GM23338 (cell line): ENCODE measurements at regions not wholly inside any gene's neighbourhood (a gene's known extent, or its start where the extent isn't known, plus 50 kb on each side); places are given as distances from the start of the nearest gene placed in this dataset.

Source experiments
- ATAC-seq: fragments of 200-7000 bp; cut with Tn5 transposase; 3 replicates; pipeline ENCODE4 v1.9.1; 2020
- DNase-seq: peaks from one replicate; pipeline ENCODE4 v3.0.0-alpha.2; 2015; ENCODE audit warnings: low spot score
- H2AFZ ChIP-seq: fragments of 200-600 bp; sonication (generic); 2 replicates; pipeline ENCODE4 v1.8.0; 2016; ENCODE audit warnings: antibody characterized with exemption, mild to moderate bottlenecking, moderate library complexity
- H3F3A ChIP-seq: fragments of 200-600 bp; sonication (generic); replicated peaks from 2 replicates; pipeline ENCODE4 v1.8.0; 2017; ENCODE audit warnings: antibody characterized with exemption, mixed run types, low read depth
- H3K27ac ChIP-seq: fragments of 200-600 bp; sonication (generic); 2 replicates; pipeline ENCODE4 v1.6.1; 2016; ENCODE audit warnings: low read depth
- H3K27me3 ChIP-seq: fragments of 200-600 bp; sonication (generic); 2 replicates; pipeline ENCODE4 v1.8.0; 2016; ENCODE audit warnings: mild to moderate bottlenecking, mixed run types, moderate library complexity; ENCODE audit not compliant: insufficient read depth
- H3K36me3 ChIP-seq: fragments of 200-600 bp; sonication (generic); 2 replicates; pipeline ENCODE4 v1.8.0; 2016; ENCODE audit warnings: mild to moderate bottlenecking; ENCODE audit not compliant: insufficient read depth
- H3K4me1 ChIP-seq: fragments of 200-600 bp; sonication (generic); 2 replicates; pipeline ENCODE4 v1.8.0; 2016; ENCODE audit warnings: mild to moderate bottlenecking, moderate library complexity; ENCODE audit not compliant: insufficient read depth
- H3K4me2 ChIP-seq: fragments of 200-600 bp; sonication (generic); 2 replicates; pipeline ENCODE4 v1.7.1; 2017; ENCODE audit warnings: mixed run types
- H3K4me3 ChIP-seq: fragments of 200-600 bp; sonication (generic); 2 replicates; pipeline ENCODE4 v1.6.1; 2016; ENCODE audit warnings: mixed run types
- H3K79me2 ChIP-seq: fragments of 200-600 bp; sonication (generic); replicated peaks from 2 replicates; pipeline ENCODE4 v1.8.0; 2017; ENCODE audit warnings: mild to moderate bottlenecking; ENCODE audit not compliant: insufficient read depth
- H3K9me2 ChIP-seq: fragments of 200-600 bp; sonication (generic); 2 replicates; pipeline ENCODE4 v1.8.0; 2017; ENCODE audit not compliant: insufficient read depth
- H4K20me1 ChIP-seq: fragments of 200-600 bp; sonication (generic); replicated peaks from 2 replicates; pipeline ENCODE4 v1.8.0; 2017; ENCODE audit warnings: mild to moderate bottlenecking; ENCODE audit not compliant: insufficient read depth
- H3K27ac Mint-ChIP-seq: 2 replicates; pipeline ENCODE4 v1.8.0; 2020; ENCODE audit warnings: inconsistent platforms, mild to moderate bottlenecking, moderate library complexity, mixed read lengths
- H3K27me3 Mint-ChIP-seq: 3 replicates; pipeline ENCODE4 v1.8.0; 2022; ENCODE audit warnings: low read depth, mild to moderate bottlenecking, moderate library complexity, mixed read lengths, inconsistent platforms; ENCODE audit not compliant: insufficient read depth, poor library complexity
- H3K36me3 Mint-ChIP-seq: 3 replicates; pipeline ENCODE4 v1.8.0; 2021; ENCODE audit warnings: low read depth, mild to moderate bottlenecking, inconsistent platforms, moderate library complexity, mixed read lengths
- H3K4me1 Mint-ChIP-seq: 3 replicates; pipeline ENCODE4 v1.8.0; 2020; ENCODE audit warnings: mild to moderate bottlenecking, inconsistent platforms, mixed read lengths
- H3K4me3 Mint-ChIP-seq: 3 replicates; pipeline ENCODE4 v1.8.0; 2021; ENCODE audit warnings: moderate library complexity, mild to moderate bottlenecking, inconsistent platforms, mixed read lengths
- H3K9me3 Mint-ChIP-seq: 3 replicates; pipeline ENCODE4 v1.8.0; 2020; ENCODE audit warnings: moderate library complexity, mild to moderate bottlenecking, inconsistent platforms, mixed read lengths
- CREB1 ChIP-seq: fragments of 250-450 bp; sonication (Bioruptor Pico); IDR thresholded peaks from 2 replicates; pipeline ENCODE4 v1.5.0; 2020; ENCODE audit warnings: low read depth, mild to moderate bottlenecking, moderate library complexity
- EZH2 ChIP-seq: fragments of 200-600 bp; sonication (generic); IDR thresholded peaks from one replicate; pipeline ENCODE4 v1.8.0; 2017; ENCODE audit warnings: antibody characterized with exemption, mild to moderate bottlenecking, low read depth; ENCODE audit not compliant: unreplicated experiment
- EZH2phosphoT487 ChIP-seq: fragments of 200-600 bp; sonication (generic); IDR thresholded peaks from one replicate; pipeline ENCODE4 v1.8.1; 2018; ENCODE audit warnings: antibody characterized with exemption; ENCODE audit not compliant: unreplicated experiment
- NANOG ChIP-seq: IDR thresholded peaks from 2 replicates; pipeline ENCODE4 v1.6.1; 2016; ENCODE audit warnings: antibody characterized with exemption, borderline replicate concordance
- POLR2AphosphoS5 ChIP-seq: IDR thresholded peaks from 2 replicates; pipeline ENCODE4 v1.6.1; 2016; ENCODE audit warnings: antibody characterized with exemption, low read depth
- STAT1 ChIP-seq: IDR thresholded peaks from one replicate; pipeline ENCODE4 v1.6.1; 2016; ENCODE audit warnings: antibody characterized with exemption; ENCODE audit not compliant: unreplicated experiment
- ZNF114 ChIP-seq: fragments of 250-450 bp; sonication (Bioruptor Pico); IDR thresholded peaks from 2 replicates; pipeline ENCODE4 v1.5.0; 2020; ENCODE audit warnings: mild to moderate bottlenecking, moderate library complexity
- ZNF331 ChIP-seq: fragments of 250-450 bp; sonication (Bioruptor Pico); IDR thresholded peaks from 2 replicates; pipeline ENCODE4 v1.5.0; 2020; ENCODE audit warnings: low read depth, mild to moderate bottlenecking, moderate library complexity
- TF ChIP-seq, protein P1 (sequence below): fragments of 250-450 bp; sonication (Bioruptor Pico); IDR thresholded peaks from 2 replicates; pipeline ENCODE4 v1.5.0; 2020; ENCODE audit warnings: mild to moderate bottlenecking, moderate library complexity
- TF ChIP-seq, protein P2 (sequence below), 2 experiments: fragments of 200-600 bp in 1 of 2; sonication (generic) in 1 of 2; conservative IDR thresholded peaks; 2 replicates each; pipeline versions ENCODE4 v1.5.1 to v1.6.1; 2016 to 2017; ENCODE audit warnings: antibody characterized with exemption in 2 of 2, low read depth in 2 of 2, mild to moderate bottlenecking in 2 of 2, moderate library complexity in 1 of 2
- TF ChIP-seq, protein P3 (sequence below): IDR thresholded peaks from one replicate; pipeline ENCODE4 v1.6.1; 2018; ENCODE audit warnings: antibody characterized with exemption; ENCODE audit not compliant: unreplicated experiment
- TF ChIP-seq, protein P4 (sequence below): IDR thresholded peaks from 2 replicates; pipeline ENCODE4 v1.6.1; 2016; ENCODE audit warnings: antibody characterized with exemption

DNA sequence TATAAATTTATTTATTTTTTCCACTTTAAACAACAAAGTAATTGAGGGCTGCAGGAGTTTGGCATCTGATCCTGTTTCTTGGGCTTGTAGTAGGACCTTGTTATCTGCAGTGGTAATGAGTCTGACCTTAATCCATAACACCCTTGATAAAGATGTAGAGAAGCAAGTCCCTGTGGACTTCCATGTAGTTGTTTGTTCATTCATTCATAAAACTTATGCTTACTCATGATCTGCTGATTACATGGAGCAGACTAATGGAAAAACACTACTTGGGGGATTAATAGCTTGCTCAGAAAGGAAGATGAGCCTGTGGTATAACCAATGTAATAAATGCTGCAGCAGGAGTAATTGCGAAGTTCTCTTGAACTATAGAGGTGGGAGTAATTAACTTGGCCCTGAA lies 271.5 kb upstream of the TBL1XR1 start (continued):
- TF ChIP-seq, protein P1, sequence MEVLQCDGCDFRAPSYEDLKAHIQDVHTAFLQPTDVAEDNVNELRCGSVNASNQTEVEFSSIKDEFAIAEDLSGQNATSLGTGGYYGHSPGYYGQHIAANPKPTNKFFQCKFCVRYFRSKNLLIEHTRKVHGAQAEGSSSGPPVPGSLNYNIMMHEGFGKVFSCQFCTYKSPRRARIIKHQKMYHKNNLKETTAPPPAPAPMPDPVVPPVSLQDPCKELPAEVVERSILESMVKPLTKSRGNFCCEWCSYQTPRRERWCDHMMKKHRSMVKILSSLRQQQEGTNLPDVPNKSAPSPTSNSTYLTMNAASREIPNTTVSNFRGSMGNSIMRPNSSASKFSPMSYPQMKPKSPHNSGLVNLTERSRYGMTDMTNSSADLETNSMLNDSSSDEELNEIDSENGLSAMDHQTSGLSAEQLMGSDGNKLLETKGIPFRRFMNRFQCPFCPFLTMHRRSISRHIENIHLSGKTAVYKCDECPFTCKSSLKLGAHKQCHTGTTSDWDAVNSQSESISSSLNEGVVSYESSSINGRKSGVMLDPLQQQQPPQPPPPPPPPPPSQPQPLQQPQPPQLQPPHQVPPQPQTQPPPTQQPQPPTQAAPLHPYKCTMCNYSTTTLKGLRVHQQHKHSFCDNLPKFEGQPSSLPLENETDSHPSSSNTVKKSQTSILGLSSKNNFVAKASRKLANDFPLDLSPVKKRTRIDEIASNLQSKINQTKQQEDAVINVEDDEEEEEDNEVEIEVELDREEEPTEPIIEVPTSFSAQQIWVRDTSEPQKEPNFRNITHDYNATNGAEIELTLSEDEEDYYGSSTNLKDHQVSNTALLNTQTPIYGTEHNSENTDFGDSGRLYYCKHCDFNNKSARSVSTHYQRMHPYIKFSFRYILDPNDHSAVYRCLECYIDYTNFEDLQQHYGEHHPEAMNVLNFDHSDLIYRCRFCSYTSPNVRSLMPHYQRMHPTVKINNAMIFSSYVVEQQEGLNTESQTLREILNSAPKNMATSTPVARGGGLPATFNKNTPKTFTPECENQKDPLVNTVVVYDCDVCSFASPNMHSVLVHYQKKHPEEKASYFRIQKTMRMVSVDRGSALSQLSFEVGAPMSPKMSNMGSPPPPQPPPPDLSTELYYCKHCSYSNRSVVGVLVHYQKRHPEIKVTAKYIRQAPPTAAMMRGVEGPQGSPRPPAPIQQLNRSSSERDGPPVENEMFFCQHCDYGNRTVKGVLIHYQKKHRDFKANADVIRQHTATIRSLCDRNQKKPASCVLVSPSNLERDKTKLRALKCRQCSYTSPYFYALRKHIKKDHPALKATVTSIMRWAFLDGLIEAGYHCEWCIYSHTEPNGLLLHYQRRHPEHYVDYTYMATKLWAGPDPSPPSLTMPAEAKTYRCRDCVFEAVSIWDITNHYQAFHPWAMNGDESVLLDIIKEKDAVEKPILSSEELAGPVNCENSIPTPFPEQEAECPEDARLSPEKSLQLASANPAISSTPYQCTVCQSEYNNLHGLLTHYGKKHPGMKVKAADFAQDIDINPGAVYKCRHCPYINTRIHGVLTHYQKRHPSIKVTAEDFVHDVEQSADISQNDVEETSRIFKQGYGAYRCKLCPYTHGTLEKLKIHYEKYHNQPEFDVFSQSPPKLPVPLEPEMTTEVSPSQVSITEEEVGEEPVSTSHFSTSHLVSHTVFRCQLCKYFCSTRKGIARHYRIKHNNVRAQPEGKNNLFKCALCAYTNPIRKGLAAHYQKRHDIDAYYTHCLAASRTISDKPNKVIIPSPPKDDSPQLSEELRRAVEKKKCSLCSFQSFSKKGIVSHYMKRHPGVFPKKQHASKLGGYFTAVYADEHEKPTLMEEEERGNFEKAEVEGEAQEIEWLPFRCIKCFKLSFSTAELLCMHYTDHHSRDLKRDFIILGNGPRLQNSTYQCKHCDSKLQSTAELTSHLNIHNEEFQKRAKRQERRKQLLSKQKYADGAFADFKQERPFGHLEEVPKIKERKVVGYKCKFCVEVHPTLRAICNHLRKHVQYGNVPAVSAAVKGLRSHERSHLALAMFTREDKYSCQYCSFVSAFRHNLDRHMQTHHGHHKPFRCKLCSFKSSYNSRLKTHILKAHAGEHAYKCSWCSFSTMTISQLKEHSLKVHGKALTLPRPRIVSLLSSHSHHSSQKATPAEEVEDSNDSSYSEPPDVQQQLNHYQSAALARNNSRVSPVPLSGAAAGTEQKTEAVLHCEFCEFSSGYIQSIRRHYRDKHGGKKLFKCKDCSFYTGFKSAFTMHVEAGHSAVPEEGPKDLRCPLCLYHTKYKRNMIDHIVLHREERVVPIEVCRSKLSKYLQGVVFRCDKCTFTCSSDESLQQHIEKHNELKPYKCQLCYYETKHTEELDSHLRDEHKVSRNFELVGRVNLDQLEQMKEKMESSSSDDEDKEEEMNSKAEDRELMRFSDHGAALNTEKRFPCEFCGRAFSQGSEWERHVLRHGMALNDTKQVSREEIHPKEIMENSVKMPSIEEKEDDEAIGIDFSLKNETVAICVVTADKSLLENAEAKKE (CRISPR knock-in tag): no peak
- TF ChIP-seq ZNF114 (CRISPR knock-in tag): no peak
- no peak for TF ChIP-seq ZNF331 (CRISPR knock-in tag)
- no peak for TF ChIP-seq EZH2
- no peak for TF ChIP-seq NANOG
- no peak for TF ChIP-seq CREB1 (CRISPR knock-in tag)
- no peak for TF ChIP-seq STAT1
- TF ChIP-seq, protein P2, sequence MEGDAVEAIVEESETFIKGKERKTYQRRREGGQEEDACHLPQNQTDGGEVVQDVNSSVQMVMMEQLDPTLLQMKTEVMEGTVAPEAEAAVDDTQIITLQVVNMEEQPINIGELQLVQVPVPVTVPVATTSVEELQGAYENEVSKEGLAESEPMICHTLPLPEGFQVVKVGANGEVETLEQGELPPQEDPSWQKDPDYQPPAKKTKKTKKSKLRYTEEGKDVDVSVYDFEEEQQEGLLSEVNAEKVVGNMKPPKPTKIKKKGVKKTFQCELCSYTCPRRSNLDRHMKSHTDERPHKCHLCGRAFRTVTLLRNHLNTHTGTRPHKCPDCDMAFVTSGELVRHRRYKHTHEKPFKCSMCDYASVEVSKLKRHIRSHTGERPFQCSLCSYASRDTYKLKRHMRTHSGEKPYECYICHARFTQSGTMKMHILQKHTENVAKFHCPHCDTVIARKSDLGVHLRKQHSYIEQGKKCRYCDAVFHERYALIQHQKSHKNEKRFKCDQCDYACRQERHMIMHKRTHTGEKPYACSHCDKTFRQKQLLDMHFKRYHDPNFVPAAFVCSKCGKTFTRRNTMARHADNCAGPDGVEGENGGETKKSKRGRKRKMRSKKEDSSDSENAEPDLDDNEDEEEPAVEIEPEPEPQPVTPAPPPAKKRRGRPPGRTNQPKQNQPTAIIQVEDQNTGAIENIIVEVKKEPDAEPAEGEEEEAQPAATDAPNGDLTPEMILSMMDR (conservative IDR thresholded peaks at IDR 0.05; ENCODE audit: low read depth in 2 of 2): no peak

DNA sequence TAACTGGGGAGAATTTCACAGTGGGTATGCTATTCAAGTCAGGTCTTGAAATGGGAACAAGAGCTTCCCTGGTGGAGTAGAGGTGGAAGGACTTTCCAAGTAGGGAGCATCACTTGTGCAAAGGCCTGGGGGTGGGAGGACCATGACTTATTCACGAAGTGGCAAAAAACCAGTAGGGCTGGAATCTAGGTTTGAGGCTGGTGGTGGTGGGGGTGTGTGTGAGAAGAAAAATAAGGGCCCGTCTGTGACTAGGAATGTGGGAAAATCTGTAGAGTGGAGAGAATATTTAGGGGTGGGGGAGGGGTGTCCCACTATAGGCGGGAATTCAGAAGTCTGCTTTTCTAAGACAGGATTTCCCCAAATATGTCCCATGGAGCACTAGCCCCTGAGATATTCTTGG lies 271.9 kb upstream of the TBL1XR1 start:
- no peaks in the 10 kb centered on the region; the same call in 2 of the 3 replicates for H3K36me3 Mint-ChIP-seq
- peaks cover under 1% of the 10 kb centered on the region; the same call in 1 of the 2 replicates for H3K4me1 ChIP-seq
- no peak overlapping the region for H3K4me2 ChIP-seq
- H3K4me3 Mint-ChIP-seq: no peak overlapping the region
- no peaks in the 10 kb centered on the region for H3F3A ChIP-seq
- H2AFZ ChIP-seq: no peak overlapping the region
- H3K27ac Mint-ChIP-seq: no peak overlapping the region
- H4K20me1 ChIP-seq: no peaks in the 10 kb centered on the region
- H3K27ac ChIP-seq: no peak overlapping the region
- no peaks in the 10 kb centered on the region for H3K9me2 ChIP-seq
- H3K36me3 ChIP-seq: no peaks in the 10 kb centered on the region
- no peak overlapping the region for H3K4me3 ChIP-seq
- ATAC-seq (no peak), DNase-seq (no peak)
- peaks cover 5% of the 10 kb centered on the region for H3K4me1 Mint-ChIP-seq
- no peaks in the 10 kb centered on the region for H3K79me2 ChIP-seq
- no peaks in the 10 kb centered on the region for H3K27me3 Mint-ChIP-seq
- no peaks in the 10 kb centered on the region for H3K27me3 ChIP-seq
- H3K9me3 Mint-ChIP-seq: no peaks in the 10 kb centered on the region
- TF ChIP-seq POLR2AphosphoS5 (no peak), EZH2phosphoT487 (no peak), CREB1 (CRISPR knock-in tag) (no peak)
- TF ChIP-seq, protein P3, sequence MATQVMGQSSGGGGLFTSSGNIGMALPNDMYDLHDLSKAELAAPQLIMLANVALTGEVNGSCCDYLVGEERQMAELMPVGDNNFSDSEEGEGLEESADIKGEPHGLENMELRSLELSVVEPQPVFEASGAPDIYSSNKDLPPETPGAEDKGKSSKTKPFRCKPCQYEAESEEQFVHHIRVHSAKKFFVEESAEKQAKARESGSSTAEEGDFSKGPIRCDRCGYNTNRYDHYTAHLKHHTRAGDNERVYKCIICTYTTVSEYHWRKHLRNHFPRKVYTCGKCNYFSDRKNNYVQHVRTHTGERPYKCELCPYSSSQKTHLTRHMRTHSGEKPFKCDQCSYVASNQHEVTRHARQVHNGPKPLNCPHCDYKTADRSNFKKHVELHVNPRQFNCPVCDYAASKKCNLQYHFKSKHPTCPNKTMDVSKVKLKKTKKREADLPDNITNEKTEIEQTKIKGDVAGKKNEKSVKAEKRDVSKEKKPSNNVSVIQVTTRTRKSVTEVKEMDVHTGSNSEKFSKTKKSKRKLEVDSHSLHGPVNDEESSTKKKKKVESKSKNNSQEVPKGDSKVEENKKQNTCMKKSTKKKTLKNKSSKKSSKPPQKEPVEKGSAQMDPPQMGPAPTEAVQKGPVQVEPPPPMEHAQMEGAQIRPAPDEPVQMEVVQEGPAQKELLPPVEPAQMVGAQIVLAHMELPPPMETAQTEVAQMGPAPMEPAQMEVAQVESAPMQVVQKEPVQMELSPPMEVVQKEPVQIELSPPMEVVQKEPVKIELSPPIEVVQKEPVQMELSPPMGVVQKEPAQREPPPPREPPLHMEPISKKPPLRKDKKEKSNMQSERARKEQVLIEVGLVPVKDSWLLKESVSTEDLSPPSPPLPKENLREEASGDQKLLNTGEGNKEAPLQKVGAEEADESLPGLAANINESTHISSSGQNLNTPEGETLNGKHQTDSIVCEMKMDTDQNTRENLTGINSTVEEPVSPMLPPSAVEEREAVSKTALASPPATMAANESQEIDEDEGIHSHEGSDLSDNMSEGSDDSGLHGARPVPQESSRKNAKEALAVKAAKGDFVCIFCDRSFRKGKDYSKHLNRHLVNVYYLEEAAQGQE: no peak
- TF ChIP-seq, protein P4, sequence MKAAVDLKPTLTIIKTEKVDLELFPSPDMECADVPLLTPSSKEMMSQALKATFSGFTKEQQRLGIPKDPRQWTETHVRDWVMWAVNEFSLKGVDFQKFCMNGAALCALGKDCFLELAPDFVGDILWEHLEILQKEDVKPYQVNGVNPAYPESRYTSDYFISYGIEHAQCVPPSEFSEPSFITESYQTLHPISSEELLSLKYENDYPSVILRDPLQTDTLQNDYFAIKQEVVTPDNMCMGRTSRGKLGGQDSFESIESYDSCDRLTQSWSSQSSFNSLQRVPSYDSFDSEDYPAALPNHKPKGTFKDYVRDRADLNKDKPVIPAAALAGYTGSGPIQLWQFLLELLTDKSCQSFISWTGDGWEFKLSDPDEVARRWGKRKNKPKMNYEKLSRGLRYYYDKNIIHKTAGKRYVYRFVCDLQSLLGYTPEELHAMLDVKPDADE: no peak
